Hepatocyte (in vitro differentiated cells): ENCODE measurements at regions not wholly inside any gene's neighbourhood (a gene's known extent, or its start where the extent isn't known, plus 50 kb on each side); places are given as distances from the start of the nearest gene placed in this dataset.

Experiments
- DNase-seq: peaks from one replicate; pipeline ENCODE4 v3.0.0-alpha.2; 2016; ENCODE audit warnings: low spot score
- H2AFZ ChIP-seq: fragments of 200-600 bp; sonication (generic); 2 replicates; pipeline ENCODE4 v1.6.0; 2016; ENCODE audit warnings: antibody characterized with exemption, mild to moderate bottlenecking
- H3K27ac ChIP-seq: fragments of 200-600 bp; sonication (generic); 2 replicates; pipeline ENCODE4 v1.5.1; 2016; ENCODE audit warnings: mild to moderate bottlenecking
- H3K27me3 ChIP-seq: fragments of 200-600 bp; sonication (generic); 2 replicates; pipeline ENCODE4 v1.6.1; 2016
- H3K36me3 ChIP-seq: fragments of 200-600 bp; sonication (generic); replicated peaks from 2 replicates; pipeline ENCODE4 v1.5.1; 2016; ENCODE audit warnings: low read depth; ENCODE audit not compliant: insufficient read depth
- H3K4me1 ChIP-seq: fragments of 200-600 bp; sonication (generic); 2 replicates; pipeline ENCODE4 v1.5.1; 2016; ENCODE audit warnings: mild to moderate bottlenecking, moderate library complexity; ENCODE audit not compliant: insufficient read depth
- H3K4me2 ChIP-seq: fragments of 200-600 bp; sonication (generic); 2 replicates; pipeline ENCODE4 v1.6.0; 2016
- H3K4me3 ChIP-seq: fragments of 200-600 bp; sonication (generic); 2 replicates; pipeline ENCODE4 v1.5.1; 2016; ENCODE audit warnings: mild to moderate bottlenecking
- H3K79me2 ChIP-seq: fragments of 200-600 bp; sonication (generic); 2 replicates; pipeline ENCODE4 v1.6.0; 2017; ENCODE audit warnings: mild to moderate bottlenecking
- H3K9me2 ChIP-seq: fragments of 200-600 bp; sonication (generic); replicated peaks from 2 replicates; pipeline ENCODE4 v1.6.0; 2017; ENCODE audit warnings: mild to moderate bottlenecking; ENCODE audit not compliant: insufficient read depth
- H3K9me3 ChIP-seq: fragments of 200-600 bp; sonication (generic); 2 replicates; pipeline ENCODE4 v1.5.1; 2016; ENCODE audit warnings: low read depth, mild to moderate bottlenecking
- H4K20me1 ChIP-seq: fragments of 200-600 bp; sonication (generic); 2 replicates; pipeline ENCODE4 v1.6.0; 2016; ENCODE audit warnings: mild to moderate bottlenecking; ENCODE audit not compliant: insufficient read depth, poor library complexity, severe bottlenecking
- CTCF ChIP-seq: fragments of 200-600 bp; sonication (generic); IDR thresholded peaks from 2 replicates; pipeline ENCODE4 v1.5.1; 2016; ENCODE audit warnings: antibody characterized with exemption, mild to moderate bottlenecking; ENCODE audit not compliant: poor library complexity
- EZH2 ChIP-seq: fragments of 200-600 bp; sonication (generic); IDR thresholded peaks from 2 replicates; pipeline ENCODE4 v1.6.1; 2016; ENCODE audit warnings: antibody characterized with exemption, mild to moderate bottlenecking, borderline replicate concordance
- EZH2phosphoT487 ChIP-seq: fragments of 200-600 bp; sonication (generic); IDR thresholded peaks from one replicate; pipeline ENCODE4 v1.6.1; 2018; ENCODE audit warnings: antibody characterized with exemption, mild to moderate bottlenecking, low read depth, moderate library complexity; ENCODE audit not compliant: unreplicated experiment, severe bottlenecking
- whole genome bisulfite sequencing: methylation state at CpG from one replicate; pipeline ENCODE4 v1.1.6; 2016; ENCODE audit warnings: low lambda C conversion rate; ENCODE audit errors: missing lambda C conversion rate; 5-methylcytosine and 5-hydroxymethylcytosine counted together

- no peak overlapping the region for H3K4me3 ChIP-seq
- no peak for DNase-seq
- H3K9me3 ChIP-seq, result peaks cover 4% of the 10 kb centered on the region
- no peak overlapping the region for H2AFZ ChIP-seq
- H3K9me2 ChIP-seq, result no peaks in the 10 kb centered on the region
- no peaks in the 10 kb centered on the region for H4K20me1 ChIP-seq
- TF ChIP-seq EZH2phosphoT487, result no peak
- no peak for TF ChIP-seq EZH2
- TF ChIP-seq CTCF, result no peak
- H3K36me3 ChIP-seq, result no peaks in the 10 kb centered on the region
- 89% methylated on average over 19 of the region's 19 CpGs for WGBS
- no peak overlapping the region for H3K4me2 ChIP-seq
- no peak overlapping the region for H3K27ac ChIP-seq
- H3K4me1 ChIP-seq, result no peaks in the 10 kb centered on the region
- H3K79me2 ChIP-seq, result no peaks in the 10 kb centered on the region
- H3K27me3 ChIP-seq, result no peaks in the 10 kb centered on the region
Observed at GRCh38 chr9:134994926-134995791, 77.4 kb upstream of the FCN1 start.

GRCh38 chr9:134995792-134996120, 78.0 kb upstream of the FCN1 start:
- no peak for TF ChIP-seq EZH2
- TF ChIP-seq EZH2phosphoT487, result no peak
- TF ChIP-seq CTCF, result no peak
- H3K9me2 ChIP-seq, result no peaks in the 10 kb centered on the region
- H3K27me3 ChIP-seq, result no peaks in the 10 kb centered on the region
- H4K20me1 ChIP-seq, result no peaks in the 10 kb centered on the region
- no peaks in the 10 kb centered on the region for H3K36me3 ChIP-seq
- H3K79me2 ChIP-seq, result no peaks in the 10 kb centered on the region
- H3K27ac ChIP-seq, result no peak overlapping the region
- no peak overlapping the region for H3K4me3 ChIP-seq
- WGBS, result 83% methylated on average over 10 of the region's 10 CpGs
- H3K9me3 ChIP-seq, result peaks cover 5% of the 10 kb centered on the region
- DNase-seq, result no peak
- H3K4me1 ChIP-seq, result no peaks in the 10 kb centered on the region
- no peak overlapping the region for H2AFZ ChIP-seq
- no peak overlapping the region for H3K4me2 ChIP-seq

GRCh38 chr9:134996591-134997530, 79.1 kb upstream of the FCN1 start:
- H3K27me3 ChIP-seq, result no peaks in the 10 kb centered on the region
- H3K4me1 ChIP-seq, result no peaks in the 10 kb centered on the region
- no peak overlapping the region for H3K4me2 ChIP-seq
- H3K4me3 ChIP-seq, result no peak overlapping the region
- H3K9me2 ChIP-seq, result no peaks in the 10 kb centered on the region
- TF ChIP-seq EZH2, result no peak
- no peak for TF ChIP-seq EZH2phosphoT487
- no peak for TF ChIP-seq CTCF
- H3K36me3 ChIP-seq, result no peaks in the 10 kb centered on the region
- H2AFZ ChIP-seq, result no peak overlapping the region
- no peaks in the 10 kb centered on the region for H4K20me1 ChIP-seq
- no peaks in the 10 kb centered on the region for H3K79me2 ChIP-seq
- H3K27ac ChIP-seq, result no peak overlapping the region
- peaks cover 5% of the 10 kb centered on the region for H3K9me3 ChIP-seq
- WGBS, result 89% methylated on average over 24 of the region's 24 CpGs
- no peak for DNase-seq
